H1 (cell line): ENCODE measurements at regions not wholly inside any gene's neighbourhood (a gene's known extent, or its start where the extent isn't known, plus 50 kb on each side); places are given as distances from the start of the nearest gene placed in this dataset.

Experiments
- CTCF ChIP-seq, 3 experiments: IDR thresholded peaks; 1 replicate in 2 of 3; 2 replicates in 1 of 3; pipeline versions ENCODE4 v1.5.1 to v1.6.1; 2011; ENCODE audit warnings: low read length in 3 of 3, mild to moderate bottlenecking in 3 of 3, inconsistent platforms in 2 of 3, low read depth in 1 of 3, moderate library complexity in 1 of 3; ENCODE audit not compliant: insufficient read depth in 1 of 3; ENCODE audit errors: control extremely low read depth in 1 of 3
- EZH2 ChIP-seq: fragments of 200-600 bp; sonication (generic); IDR thresholded peaks from 2 replicates; pipeline ENCODE4 v1.7.1; 2012; ENCODE audit warnings: low read depth, mild to moderate bottlenecking, moderate library complexity, low read length, inconsistent platforms; ENCODE audit not compliant: severe bottlenecking
- POLR2A ChIP-seq, 2 experiments: IDR thresholded peaks; 1 replicate in 1 of 2; 2 replicates in 1 of 2; pipeline ENCODE4 v1.6.1; 2011; ENCODE audit warnings: low read depth in 2 of 2, low read length in 2 of 2, mild to moderate bottlenecking in 2 of 2; ENCODE audit errors: control extremely low read depth in 1 of 2
- SRF ChIP-seq: IDR thresholded peaks from 2 replicates; pipeline ENCODE4 v1.6.1; 2011; ENCODE audit warnings: mild to moderate bottlenecking, low read depth, low read length, moderate library complexity
- TF ChIP-seq, protein P1 (sequence below): IDR thresholded peaks from 2 replicates; pipeline ENCODE4 v1.6.1; 2011; ENCODE audit warnings: low read depth, mild to moderate bottlenecking, low read length; ENCODE audit not compliant: insufficient read depth
- TF ChIP-seq, protein P2 (sequence below): IDR thresholded peaks from 2 replicates; pipeline ENCODE4 v1.6.1; 2012; ENCODE audit warnings: inconsistent platforms

- TF ChIP-seq, protein P1, sequence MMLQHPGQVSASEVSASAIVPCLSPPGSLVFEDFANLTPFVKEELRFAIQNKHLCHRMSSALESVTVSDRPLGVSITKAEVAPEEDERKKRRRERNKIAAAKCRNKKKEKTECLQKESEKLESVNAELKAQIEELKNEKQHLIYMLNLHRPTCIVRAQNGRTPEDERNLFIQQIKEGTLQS, result no peak
- TF ChIP-seq CTCF (IDR thresholded peaks at IDR 0.05; ENCODE audit: control extremely low read depth in 1 of 3, insufficient read depth in 1 of 3, low read depth in 1 of 3, low read length in 3 of 3) (peak; percentile 28 to 81 (median 77)), SRF (no peak), EZH2 (no peak), POLR2A (IDR thresholded peaks at IDR 0.05; ENCODE audit: control extremely low read depth in 1 of 2, low read depth in 2 of 2, low read length in 2 of 2) (no peak)
- TF ChIP-seq, protein P2, sequence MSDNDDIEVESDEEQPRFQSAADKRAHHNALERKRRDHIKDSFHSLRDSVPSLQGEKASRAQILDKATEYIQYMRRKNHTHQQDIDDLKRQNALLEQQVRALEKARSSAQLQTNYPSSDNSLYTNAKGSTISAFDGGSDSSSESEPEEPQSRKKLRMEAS, result no peak
Measured at GRCh38 chr19:28242317-28242927, 970.5 kb downstream of the UQCRFS1 start.
